Neuronal stem cell (in vitro differentiated cells): ENCODE measurements at regions not wholly inside any gene's neighbourhood (a gene's known extent, or its start where the extent isn't known, plus 50 kb on each side); places are given as distances from the start of the nearest gene placed in this dataset.

Experiments
- DNase-seq: peaks from one replicate; pipeline ENCODE4 v3.0.0-alpha.2; 2013; ENCODE audit warnings: low spot score
- H2AFZ ChIP-seq: one replicate; pipeline ENCODE4 v1.6.1; 2013; ENCODE audit warnings: mild to moderate bottlenecking, low read length, inconsistent platforms
- H2AK5ac ChIP-seq: 2 replicates; pipeline ENCODE4 v1.6.1; 2013; ENCODE audit warnings: low read depth, mild to moderate bottlenecking, inconsistent platforms, low read length, moderate library complexity, mixed read lengths
- H2BK120ac ChIP-seq: 2 replicates; pipeline ENCODE4 v1.6.1; 2013; ENCODE audit warnings: low read depth, mild to moderate bottlenecking, inconsistent platforms, low read length, moderate library complexity, mixed read lengths
- H2BK12ac ChIP-seq: one replicate; pipeline ENCODE4 v1.6.1; 2013; ENCODE audit warnings: low read length, inconsistent platforms
- H2BK15ac ChIP-seq: 2 replicates; pipeline ENCODE4 v1.6.1; 2013; ENCODE audit warnings: mild to moderate bottlenecking, low read length, inconsistent platforms, mixed read lengths
- H2BK5ac ChIP-seq: one replicate; pipeline ENCODE4 v1.6.1; 2013; ENCODE audit warnings: inconsistent platforms, mild to moderate bottlenecking, low read length, moderate library complexity
- H3K14ac ChIP-seq: one replicate; pipeline ENCODE4 v1.6.1; 2013; ENCODE audit warnings: low read length, inconsistent platforms
- H3K18ac ChIP-seq: 2 replicates; pipeline ENCODE4 v1.6.1; 2013; ENCODE audit warnings: low read length, inconsistent platforms
- H3K23ac ChIP-seq: 2 replicates; pipeline ENCODE4 v1.6.1; 2013; ENCODE audit warnings: low read depth, mild to moderate bottlenecking, mixed read lengths, low read length, inconsistent platforms; ENCODE audit not compliant: poor library complexity
- H3K27ac ChIP-seq: replicated peaks from 3 replicates; pipeline ENCODE4 v1.5.1; 2013; ENCODE audit warnings: low read length, inconsistent platforms
- H3K27me3 ChIP-seq, 3 experiments: 2 replicates each; pipeline ENCODE4 v1.6.1; 2013; ENCODE audit warnings: low read length in 3 of 3, mild to moderate bottlenecking in 2 of 3, inconsistent platforms in 1 of 3, low read depth in 1 of 3, mixed read lengths in 1 of 3, moderate library complexity in 1 of 3; ENCODE audit not compliant: control insufficient read depth in 3 of 3, insufficient read depth in 3 of 3
- H3K36me3 ChIP-seq, 2 donors: replicated peaks in 1 of 2; 2 replicates each; pipeline ENCODE4 v1.6.1; 2013; ENCODE audit warnings: low read length in 2 of 2; ENCODE audit not compliant: control insufficient read depth in 2 of 2, insufficient read depth in 2 of 2
- H3K4ac ChIP-seq: 2 replicates; pipeline ENCODE4 v1.6.1; 2013; ENCODE audit warnings: inconsistent platforms, mild to moderate bottlenecking, low read length, moderate library complexity
- H3K4me1 ChIP-seq, 2 donors: 1 replicate in 1 of 2; 2 replicates in 1 of 2; pipeline ENCODE4 v1.6.1; 2013; ENCODE audit warnings: low read length in 2 of 2, low read depth in 1 of 2; ENCODE audit not compliant: control insufficient read depth in 2 of 2, insufficient read depth in 1 of 2
- H3K4me2 ChIP-seq: one replicate; pipeline ENCODE4 v1.6.1; 2013; ENCODE audit warnings: mild to moderate bottlenecking, low read length, inconsistent platforms; ENCODE audit not compliant: insufficient read depth, poor library complexity, severe bottlenecking
- H3K4me3 ChIP-seq, 2 donors: 2 replicates each; pipeline ENCODE4 v1.5.1; 2013; ENCODE audit warnings: low read length in 2 of 2, mild to moderate bottlenecking in 2 of 2, inconsistent platforms in 1 of 2, moderate library complexity in 1 of 2
- H3K79me1 ChIP-seq: one replicate; pipeline ENCODE4 v1.6.1; 2013; ENCODE audit warnings: low read depth, mild to moderate bottlenecking, inconsistent platforms, low read length, moderate library complexity
- H3K9ac ChIP-seq: one replicate; pipeline ENCODE4 v1.6.1; 2013; ENCODE audit warnings: mild to moderate bottlenecking, low read depth, low read length, inconsistent platforms; ENCODE audit not compliant: poor library complexity
- H3K9me3 ChIP-seq, 2 donors: replicated peaks in 1 of 2; 2 replicates each; pipeline versions ENCODE3 to v1.6.1; 2013; ENCODE audit warnings: low read length in 2 of 2, mild to moderate bottlenecking in 2 of 2, inconsistent platforms in 1 of 2, low read depth in 1 of 2, mixed read lengths in 1 of 2, moderate library complexity in 1 of 2; ENCODE audit not compliant: control insufficient read depth in 2 of 2, insufficient read depth in 1 of 2
- H4K8ac ChIP-seq: one replicate; pipeline ENCODE4 v1.6.1; 2013; ENCODE audit warnings: low read depth, mild to moderate bottlenecking, inconsistent platforms, low read length, moderate library complexity
- H4K91ac ChIP-seq: one replicate; pipeline ENCODE4 v1.6.1; 2013; ENCODE audit warnings: low read length, low read depth, mild to moderate bottlenecking, inconsistent platforms; ENCODE audit not compliant: poor library complexity
- WGBS, 2 donors: extraction: QIAGEN DNeasy Blood & Tissue Kit; methylation state at CpG; one replicate each; pipeline ENCODE4 v1.1.7; 2013; ENCODE audit warnings: missing lambda C conversion rate in 2 of 2, mixed read lengths in 1 of 2; ENCODE audit not compliant: insufficient read length in 2 of 2, insufficient replicate concordance in 1 of 2; ENCODE audit errors: extremely low coverage in 2 of 2; 5-methylcytosine and 5-hydroxymethylcytosine counted together

DNA sequence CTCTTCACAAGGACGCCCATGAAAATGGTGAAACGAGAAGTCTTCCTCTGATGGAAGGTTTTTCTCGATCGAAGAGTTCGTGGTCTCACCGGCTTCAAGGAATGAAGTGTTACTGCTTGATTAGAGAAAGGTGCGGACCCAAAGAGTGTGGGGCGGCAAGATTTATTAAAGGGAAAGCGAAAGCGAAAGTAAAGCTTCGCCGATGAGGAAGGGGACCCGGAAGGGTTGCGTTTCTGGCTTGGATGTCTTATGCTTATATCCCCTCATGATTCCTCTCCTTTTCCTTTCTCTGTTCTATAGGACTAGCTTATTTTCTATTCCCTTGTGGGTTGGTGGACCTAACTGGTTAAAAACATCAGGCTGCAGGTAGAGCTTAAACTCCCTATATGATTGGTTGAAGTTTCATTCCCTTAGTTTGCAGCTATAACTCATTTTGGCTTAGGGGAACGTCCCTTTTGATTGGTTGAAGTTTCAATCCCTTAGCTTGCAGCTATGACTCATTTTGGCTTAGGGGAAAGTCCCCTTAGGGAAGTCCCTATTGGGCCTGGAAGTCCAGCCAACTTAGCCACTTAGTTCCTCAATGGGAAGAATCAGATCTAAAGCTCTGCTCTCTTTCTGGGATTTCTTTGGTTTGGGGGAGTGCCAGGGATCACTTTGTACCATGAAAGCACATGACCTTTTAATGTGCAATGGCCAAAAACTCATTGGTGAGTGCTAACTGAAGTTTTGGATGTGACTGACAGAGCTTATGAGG is 1025.0 kb upstream of the PCDH10 start:
- H3K27ac ChIP-seq: no peak overlapping the region
- H3K9ac ChIP-seq: no peak overlapping the region
- H3K18ac ChIP-seq: no peak overlapping the region
- H3K79me1 ChIP-seq: no peaks in the 10 kb centered on the region
- H2AFZ ChIP-seq: peak overlapping the region; percentile 51
- no peak overlapping the region for H3K14ac ChIP-seq
- H3K4me3 ChIP-seq: no peak overlapping the region
- H3K27me3 ChIP-seq: no peaks in the 10 kb centered on the region
- no peak overlapping the region for H3K4me2 ChIP-seq
- WGBS, 2 donors: no CpG with 5 or more reads among the region's 15 CpGs
- DNase-seq: no peak
- no peaks in the 10 kb centered on the region for H3K4me1 ChIP-seq
- no peak overlapping the region for H2BK120ac ChIP-seq
- no peak overlapping the region for H2BK15ac ChIP-seq
- H4K91ac ChIP-seq: no peak overlapping the region
- no peaks in the 10 kb centered on the region for H3K36me3 ChIP-seq
- no peak overlapping the region for H2BK5ac ChIP-seq
- no peak overlapping the region for H2AK5ac ChIP-seq
- no peak overlapping the region for H3K23ac ChIP-seq
- no peak overlapping the region for H3K4ac ChIP-seq
- H3K9me3 ChIP-seq: no peaks in the 10 kb centered on the region
- H2BK12ac ChIP-seq: no peak overlapping the region
- H4K8ac ChIP-seq: no peak overlapping the region

DNA sequence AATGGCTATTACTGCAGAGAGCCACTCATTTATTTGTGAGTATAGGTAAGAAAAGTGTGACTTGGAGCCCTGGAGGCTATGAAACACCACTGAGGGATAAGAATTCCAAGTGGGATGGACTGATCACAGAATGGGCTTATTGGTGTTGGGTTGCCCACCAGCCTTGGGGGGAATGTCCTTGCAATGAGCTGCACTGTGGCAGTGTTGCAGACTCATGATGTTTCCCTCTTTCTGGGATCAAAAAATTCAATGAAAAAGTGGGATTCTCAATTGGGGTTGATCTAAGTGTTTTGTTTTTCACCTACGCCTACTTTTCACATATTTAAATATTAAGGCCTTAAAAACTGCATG is 1024.5 kb upstream of the PCDH10 start:
- no peaks in the 10 kb centered on the region for H3K36me3 ChIP-seq
- H3K4me2 ChIP-seq: no peak overlapping the region
- H2AK5ac ChIP-seq: no peak overlapping the region
- H3K27ac ChIP-seq: no peak overlapping the region
- H3K4ac ChIP-seq: no peak overlapping the region
- H3K4me1 ChIP-seq: no peaks in the 10 kb centered on the region
- no peak overlapping the region for H3K14ac ChIP-seq
- DNase-seq: no peak
- H3K23ac ChIP-seq: no peak overlapping the region
- H2AFZ ChIP-seq: no peak overlapping the region
- no peak overlapping the region for H4K8ac ChIP-seq
- H2BK5ac ChIP-seq: no peak overlapping the region
- H2BK120ac ChIP-seq: no peak overlapping the region
- no peak overlapping the region for H3K18ac ChIP-seq
- H3K27me3 ChIP-seq: no peaks in the 10 kb centered on the region
- H3K9me3 ChIP-seq: no peaks in the 10 kb centered on the region
- no peak overlapping the region for H3K4me3 ChIP-seq
- H2BK15ac ChIP-seq: no peak overlapping the region
- no CpG with 5 or more reads among the region's 1 CpG for WGBS, 2 donors
- no peak overlapping the region for H4K91ac ChIP-seq
- H3K79me1 ChIP-seq: no peaks in the 10 kb centered on the region
- H2BK12ac ChIP-seq: no peak overlapping the region
- H3K9ac ChIP-seq: no peak overlapping the region

DNA sequence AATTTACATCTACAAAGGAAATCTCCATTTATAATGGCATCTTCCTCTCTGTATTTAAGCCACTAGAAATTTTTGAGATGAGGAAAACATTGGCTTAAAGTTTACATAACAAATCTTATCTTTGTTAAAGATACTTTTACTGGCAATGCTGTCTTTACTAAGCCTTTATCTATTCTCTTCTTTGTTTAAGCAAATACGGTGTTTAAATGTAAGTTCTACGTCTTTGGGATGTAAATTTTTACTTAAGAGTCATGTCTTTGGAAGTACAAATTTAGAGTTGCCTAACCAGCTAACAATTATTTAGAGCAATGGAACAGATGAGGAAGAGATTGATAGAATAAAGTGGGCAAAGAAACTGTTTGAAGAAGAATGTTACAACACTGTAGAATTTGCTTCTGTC is 1024.0 kb upstream of the PCDH10 start:
- Histone ChIP-seq H3K4me2 (no peak overlapping the region), H2AK5ac (no peak overlapping the region), H4K91ac (no peak overlapping the region), H3K23ac (no peak overlapping the region), H4K8ac (no peak overlapping the region), H3K79me1 (no peaks in the 10 kb centered on the region), H3K4me3 (no peak overlapping the region), H3K18ac (no peak overlapping the region), H3K9ac (no peak overlapping the region), H2BK15ac (no peak overlapping the region), H2AFZ (no peak overlapping the region), H3K14ac (no peak overlapping the region), H3K9me3 (no peaks in the 10 kb centered on the region), H2BK120ac (no peak overlapping the region), H3K4me1 (no peaks in the 10 kb centered on the region), H3K27ac (no peak overlapping the region), H3K4ac (no peak overlapping the region), H3K27me3 (no peaks in the 10 kb centered on the region), H2BK5ac (no peak overlapping the region), H2BK12ac (no peak overlapping the region), H3K36me3 (no peaks in the 10 kb centered on the region)
- DNase-seq: no peak
- no CpG with 5 or more reads among the region's 2 CpGs for WGBS, 2 donors

DNA sequence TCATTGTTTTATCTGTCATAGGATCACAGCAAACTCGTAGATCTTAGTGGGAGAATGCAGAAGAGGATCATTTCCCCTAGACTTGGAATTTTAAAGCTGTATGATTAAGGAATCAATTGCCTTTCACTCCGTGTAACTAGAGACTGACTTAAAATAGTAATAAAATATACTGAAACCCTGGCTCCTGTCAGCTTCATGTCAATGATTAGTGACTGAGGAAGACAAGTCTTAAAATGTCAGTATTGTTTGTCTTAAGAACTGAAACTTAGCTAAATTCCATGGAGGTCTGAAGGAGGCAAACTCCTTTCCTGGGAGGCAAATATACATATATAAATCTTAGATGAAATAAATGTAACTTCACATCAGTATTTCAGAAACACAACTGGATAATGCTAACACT is 1016.7 kb upstream of the PCDH10 start:
- Histone ChIP-seq H3K9me3 (no peaks in the 10 kb centered on the region), H3K4me3 (no peak overlapping the region), H3K27ac (no peak overlapping the region), H2BK5ac (no peak overlapping the region), H3K14ac (no peak overlapping the region), H3K18ac (no peak overlapping the region), H3K4me1 (no peaks in the 10 kb centered on the region), H3K79me1 (no peaks in the 10 kb centered on the region), H3K4ac (no peak overlapping the region), H2AFZ (no peak overlapping the region), H3K4me2 (no peak overlapping the region), H3K36me3 (no peaks in the 10 kb centered on the region), H4K91ac (no peak overlapping the region), H2BK120ac (no peak overlapping the region), H4K8ac (no peak overlapping the region), H2BK15ac (no peak overlapping the region), H2AK5ac (no peak overlapping the region), H3K23ac (no peak overlapping the region), H3K27me3 (no peaks in the 10 kb centered on the region), H3K9ac (no peak overlapping the region), H2BK12ac (no peak overlapping the region)
- WGBS, 2 donors: no CpG with 5 or more reads among the region's 2 CpGs
- no peak for DNase-seq
